Body of pancreas (tissue), 4 donors: ENCODE measurements at regions not wholly inside any gene's neighbourhood (a gene's known extent, or its start where the extent isn't known, plus 50 kb on each side); places are given as distances from the start of the nearest gene placed in this dataset.

Experiments used
- ATAC-seq: fragments of 150-250 bp; one replicate; pipeline ENCODE4 v1.9.1; 2016
- DNase-seq, 4 donors: peaks; one replicate each; pipeline ENCODE4 v3.0.0-alpha.2; 2019
- H3K27ac ChIP-seq, 4 donors: fragments of 200-600 bp; sonication (generic); 1 replicate in 3 of 4; 2 replicates in 1 of 4; pipeline versions ENCODE4 v1.5.1 to v1.6.1; 2016 to 2019; ENCODE audit warnings: mild to moderate bottlenecking in 1 of 4, mixed read lengths in 1 of 4, moderate library complexity in 1 of 4
- H3K27me3 ChIP-seq, 2 donors: fragments of 200-600 bp; sonication (generic); one replicate each; pipeline ENCODE4 v1.6.0; 2016; ENCODE audit warnings: mild to moderate bottlenecking in 1 of 2
- H3K36me3 ChIP-seq, 2 donors: fragments of 200-600 bp; sonication (generic); replicated peaks in 1 of 2; 2 replicates each; pipeline ENCODE4 v1.5.1; 2016; ENCODE audit warnings: low read depth in 2 of 2; ENCODE audit not compliant: insufficient read depth in 1 of 2
- H3K4me1 ChIP-seq: fragments of 200-600 bp; sonication (generic); one replicate; pipeline ENCODE4 v1.6.0; 2016
- H3K4me3 ChIP-seq, 2 donors: fragments of 200-600 bp; sonication (generic); 1 replicate in 1 of 2; 2 replicates in 1 of 2; pipeline ENCODE4 v1.5.1; 2016 to 2019
- H3K9me3 ChIP-seq, 3 donors: fragments of 200-600 bp; sonication (generic); 1 replicate in 2 of 3; 2 replicates in 1 of 3; pipeline ENCODE4 v1.5.1; 2016
- POLR2A ChIP-seq, 3 donors: fragments of 450-650 bp; IDR thresholded peaks; one replicate each; pipeline ENCODE4 v1.6.1; 2016; ENCODE audit warnings: antibody characterized with exemption in 3 of 3, mild to moderate bottlenecking in 2 of 3
- WGBS, 2 donors: methylation state at CpG; one replicate each; pipeline ENCODE4 v1.1.5; 2017; 5-methylcytosine and 5-hydroxymethylcytosine counted together
- intact Hi-C: fragments of 100-400 bp; cut with DNase I; formaldehyde crosslinking; loops from one replicate; pipeline ENCODE4 v1.15.1; 2023
- TF ChIP-seq, protein P1 (sequence below), 7 experiments: fragments of 450-650 bp in 4 of 7; fragments of 200-600 bp in 3 of 7; sonication (generic) in 3 of 7; IDR thresholded peaks; one replicate each; pipeline ENCODE4 v1.5.1; 2016 to 2019; ENCODE audit warnings: antibody characterized with exemption in 7 of 7

DNA sequence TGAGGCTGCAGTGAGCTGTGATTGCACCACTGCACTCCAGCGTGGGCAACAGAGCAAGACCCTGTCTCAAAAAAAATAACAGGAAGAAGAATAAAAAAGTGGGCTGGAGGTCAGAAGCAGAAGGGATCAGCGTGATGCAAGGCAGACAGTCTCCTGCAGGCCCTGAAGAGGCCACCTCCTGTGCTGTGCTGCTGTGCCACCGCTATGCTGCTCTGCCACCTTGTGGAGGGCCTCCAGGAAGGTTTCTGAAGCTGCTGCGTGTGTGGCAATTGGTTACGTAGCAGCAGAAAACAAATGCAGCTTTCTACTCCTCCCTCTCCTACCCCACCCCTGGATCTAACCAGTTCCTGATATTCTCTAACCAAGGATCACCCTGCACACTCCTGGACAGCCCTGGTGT is 815.5 kb downstream of the KCNJ18 start:
- TF ChIP-seq, protein P1, sequence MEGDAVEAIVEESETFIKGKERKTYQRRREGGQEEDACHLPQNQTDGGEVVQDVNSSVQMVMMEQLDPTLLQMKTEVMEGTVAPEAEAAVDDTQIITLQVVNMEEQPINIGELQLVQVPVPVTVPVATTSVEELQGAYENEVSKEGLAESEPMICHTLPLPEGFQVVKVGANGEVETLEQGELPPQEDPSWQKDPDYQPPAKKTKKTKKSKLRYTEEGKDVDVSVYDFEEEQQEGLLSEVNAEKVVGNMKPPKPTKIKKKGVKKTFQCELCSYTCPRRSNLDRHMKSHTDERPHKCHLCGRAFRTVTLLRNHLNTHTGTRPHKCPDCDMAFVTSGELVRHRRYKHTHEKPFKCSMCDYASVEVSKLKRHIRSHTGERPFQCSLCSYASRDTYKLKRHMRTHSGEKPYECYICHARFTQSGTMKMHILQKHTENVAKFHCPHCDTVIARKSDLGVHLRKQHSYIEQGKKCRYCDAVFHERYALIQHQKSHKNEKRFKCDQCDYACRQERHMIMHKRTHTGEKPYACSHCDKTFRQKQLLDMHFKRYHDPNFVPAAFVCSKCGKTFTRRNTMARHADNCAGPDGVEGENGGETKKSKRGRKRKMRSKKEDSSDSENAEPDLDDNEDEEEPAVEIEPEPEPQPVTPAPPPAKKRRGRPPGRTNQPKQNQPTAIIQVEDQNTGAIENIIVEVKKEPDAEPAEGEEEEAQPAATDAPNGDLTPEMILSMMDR (IDR thresholded peaks at IDR 0.05): no peak
- TF ChIP-seq POLR2A (IDR thresholded peaks at IDR 0.05): no peak
- no peaks in the 10 kb centered on the region for H3K36me3 ChIP-seq
- H3K4me3 ChIP-seq: no peak overlapping the region
- H3K27ac ChIP-seq: no peak overlapping the region
- no peak for DNase-seq
- intact Hi-C loops: no loop called here
- H3K9me3 ChIP-seq: no peaks in the 10 kb centered on the region
- ATAC-seq: no peak
- 27 to 50% methylated on average over 4 to 5 of the region's 5 CpGs for WGBS, 2 donors
- H3K27me3 ChIP-seq: no peaks in the 10 kb centered on the region
- H3K4me1 ChIP-seq: no peaks in the 10 kb centered on the region

DNA sequence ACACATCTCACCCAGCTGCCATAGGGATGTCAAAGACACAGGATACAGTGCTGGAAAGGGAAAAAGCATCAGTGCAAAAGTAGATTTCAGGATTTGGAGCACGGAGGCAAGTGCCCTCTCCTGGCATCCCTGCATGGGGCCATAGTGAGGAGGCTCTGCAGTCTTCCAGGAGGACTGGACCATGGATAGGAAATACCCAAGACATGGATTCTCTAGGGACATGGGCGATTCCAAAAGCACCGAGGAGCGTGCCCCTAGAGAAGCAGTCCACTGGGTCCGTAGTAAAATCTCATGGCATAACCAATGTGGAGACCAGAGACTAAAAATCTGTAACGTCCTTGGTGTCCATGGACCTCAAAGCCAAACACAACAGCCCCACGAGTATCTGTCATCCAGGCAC is 818.2 kb downstream of the KCNJ18 start:
- Histone ChIP-seq H3K36me3 (no peaks in the 10 kb centered on the region), H3K9me3 (no peaks in the 10 kb centered on the region), H3K27me3 (no peaks in the 10 kb centered on the region), H3K4me1 (no peaks in the 10 kb centered on the region), H3K27ac (no peak overlapping the region), H3K4me3 (no peak overlapping the region)
- no peak for TF ChIP-seq POLR2A (IDR thresholded peaks at IDR 0.05)
- TF ChIP-seq, protein P1 (IDR thresholded peaks at IDR 0.05): no peak
- intact Hi-C loops: no loop called here
- DNase-seq (no peak), ATAC-seq (no peak)
- 30 to 47% methylated on average over 7 of the region's 7 CpGs for WGBS, 2 donors

DNA sequence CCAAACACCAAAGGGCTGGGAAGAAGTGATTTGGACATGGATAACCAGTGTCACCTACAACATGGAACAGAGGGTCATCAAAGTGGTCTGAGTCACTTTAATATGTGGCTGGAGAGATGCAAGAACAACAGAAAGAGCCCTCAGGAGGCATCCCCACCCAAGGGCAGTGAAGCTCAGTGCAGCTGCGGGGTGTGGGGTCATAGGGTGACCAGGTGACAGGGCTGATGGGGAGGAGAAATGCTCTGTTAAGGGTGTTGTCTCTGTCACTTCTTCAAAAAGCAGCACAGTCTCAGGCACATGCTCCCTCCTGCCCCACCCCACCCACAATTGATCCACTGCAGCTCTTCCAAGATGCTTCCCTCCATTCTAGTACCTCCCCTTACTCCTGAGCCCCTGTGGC is 819.1 kb downstream of the KCNJ18 start:
- TF ChIP-seq POLR2A (IDR thresholded peaks at IDR 0.05): no peak
- TF ChIP-seq, protein P1 (IDR thresholded peaks at IDR 0.05): no peak
- no peaks in the 10 kb centered on the region for H3K9me3 ChIP-seq
- 50 to 67% methylated on average over 1 of the region's 1 CpG for WGBS, 2 donors

DNA sequence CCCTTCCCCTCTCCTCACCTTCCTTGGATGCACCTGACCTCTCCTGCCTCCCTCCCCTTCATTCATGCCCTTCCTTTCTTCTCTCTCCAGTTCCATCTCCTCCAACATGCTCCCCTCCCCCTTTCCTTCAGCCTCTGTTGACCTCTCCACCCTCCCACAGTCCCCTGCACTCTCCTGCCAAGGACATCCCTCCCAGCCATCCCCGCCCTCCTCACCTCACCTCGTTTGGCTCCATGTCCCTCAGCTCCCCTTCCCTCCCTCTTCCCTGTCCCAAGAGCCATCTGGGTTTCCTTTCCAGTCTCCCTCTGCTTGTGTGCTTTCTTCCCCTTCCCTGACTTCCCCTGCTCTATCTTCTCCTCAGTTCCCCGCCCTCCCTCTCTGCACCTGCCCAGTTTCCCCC is 819.7 kb downstream of the KCNJ18 start:
- intact Hi-C loops: no loop called here
- H3K4me1 ChIP-seq: no peaks in the 10 kb centered on the region
- no peaks in the 10 kb centered on the region for H3K27me3 ChIP-seq
- ATAC-seq: no peak
- H3K4me3 ChIP-seq: no peak overlapping the region
- H3K36me3 ChIP-seq: no peaks in the 10 kb centered on the region
- no peak for DNase-seq
- no peak for TF ChIP-seq POLR2A (IDR thresholded peaks at IDR 0.05)
- TF ChIP-seq, protein P1 (IDR thresholded peaks at IDR 0.05): no peak
- WGBS, 2 donors: 36 to 37% methylated on average over 2 to 3 of the region's 3 CpGs
- H3K27ac ChIP-seq: no peak overlapping the region
- H3K9me3 ChIP-seq: no peaks in the 10 kb centered on the region

More for the DNA sequence above, 819.1 kb downstream of the KCNJ18 start:
- no peak for ATAC-seq
- Histone ChIP-seq H3K36me3 (no peaks in the 10 kb centered on the region), H3K27ac (no peak overlapping the region), H3K4me3 (no peak overlapping the region), H3K4me1 (no peaks in the 10 kb centered on the region), H3K27me3 (no peaks in the 10 kb centered on the region)
- intact Hi-C loops: no loop called here
- no peak for DNase-seq

DNA sequence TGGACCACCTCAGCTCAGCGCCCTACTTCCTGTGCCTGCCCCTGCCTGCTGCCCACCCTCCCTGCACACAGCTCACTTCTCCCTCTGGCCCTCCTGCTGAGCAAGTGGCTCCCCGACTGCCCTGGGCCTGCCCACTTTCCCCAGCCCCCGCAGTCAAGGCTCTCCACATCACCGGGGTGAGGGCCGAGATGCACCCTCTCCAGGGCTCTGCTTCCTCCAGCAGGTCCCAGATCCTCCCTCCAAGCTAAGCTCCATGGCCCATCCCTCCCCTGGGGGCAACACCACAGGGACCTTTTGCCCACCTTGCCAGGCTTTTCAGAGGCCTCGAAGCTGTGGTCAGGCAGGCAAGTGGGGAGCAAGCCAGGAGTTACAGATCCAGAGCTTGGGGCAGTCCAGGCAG is 820.2 kb downstream of the KCNJ18 start:
- no peak for TF ChIP-seq POLR2A (IDR thresholded peaks at IDR 0.05)
- TF ChIP-seq, protein P1 (IDR thresholded peaks at IDR 0.05): no peak
- Histone ChIP-seq H3K4me3 (no peak overlapping the region), H3K4me1 (no peaks in the 10 kb centered on the region), H3K27me3 (no peaks in the 10 kb centered on the region), H3K27ac (no peak overlapping the region), H3K36me3 (no peaks in the 10 kb centered on the region), H3K9me3 (no peaks in the 10 kb centered on the region)
- ATAC-seq (no peak), DNase-seq (no peak)
- 74 to 79% methylated on average over 5 of the region's 6 CpGs for WGBS, 2 donors
- intact Hi-C loops: no loop called here
